GM19043 (cell line): ENCODE measurements at regions not wholly inside any gene's neighbourhood (a gene's known extent, or its start where the extent isn't known, plus 50 kb on each side); places are given as distances from the start of the nearest gene placed in this dataset.

Experiments
- ATAC-seq: cut with Tn5 transposase; IDR thresholded peaks from one replicate; pipeline ENCODE4 v1.9.1; 2021; ENCODE audit warnings: low read depth; ENCODE audit not compliant: unreplicated experiment

GRCh38 chr18:51767293-51767692 is 569.8 kb upstream of the MEX3C start:
- peak; percentile 82 for ATAC-seq

GRCh38 chr18:51778115-51778514 is 561.9 kb upstream of the DCC start:
- ATAC-seq, result no peak

- no peak for ATAC-seq
Measured at GRCh38 chr18:51789871-51790270, 550.1 kb upstream of the DCC start.

DNA sequence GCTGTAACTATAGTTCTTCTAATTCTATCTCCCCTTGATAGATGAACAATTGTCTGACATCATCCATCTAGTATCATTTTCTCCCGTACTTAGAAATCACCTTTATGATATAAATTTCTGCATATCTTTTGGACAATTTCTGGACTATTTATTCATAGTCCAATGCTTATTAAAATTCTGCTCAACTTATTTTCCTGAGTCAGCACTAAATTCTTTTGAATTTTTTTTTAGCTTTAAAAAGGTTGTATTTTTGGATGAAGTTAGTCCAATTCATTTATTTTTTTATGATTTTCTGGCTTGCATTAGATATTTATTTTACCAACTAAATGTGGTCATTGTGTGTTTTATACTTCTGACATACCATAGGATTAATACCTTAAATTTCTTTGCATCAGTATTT is 538.5 kb upstream of the DCC start:
- ATAC-seq, result no peak

DNA sequence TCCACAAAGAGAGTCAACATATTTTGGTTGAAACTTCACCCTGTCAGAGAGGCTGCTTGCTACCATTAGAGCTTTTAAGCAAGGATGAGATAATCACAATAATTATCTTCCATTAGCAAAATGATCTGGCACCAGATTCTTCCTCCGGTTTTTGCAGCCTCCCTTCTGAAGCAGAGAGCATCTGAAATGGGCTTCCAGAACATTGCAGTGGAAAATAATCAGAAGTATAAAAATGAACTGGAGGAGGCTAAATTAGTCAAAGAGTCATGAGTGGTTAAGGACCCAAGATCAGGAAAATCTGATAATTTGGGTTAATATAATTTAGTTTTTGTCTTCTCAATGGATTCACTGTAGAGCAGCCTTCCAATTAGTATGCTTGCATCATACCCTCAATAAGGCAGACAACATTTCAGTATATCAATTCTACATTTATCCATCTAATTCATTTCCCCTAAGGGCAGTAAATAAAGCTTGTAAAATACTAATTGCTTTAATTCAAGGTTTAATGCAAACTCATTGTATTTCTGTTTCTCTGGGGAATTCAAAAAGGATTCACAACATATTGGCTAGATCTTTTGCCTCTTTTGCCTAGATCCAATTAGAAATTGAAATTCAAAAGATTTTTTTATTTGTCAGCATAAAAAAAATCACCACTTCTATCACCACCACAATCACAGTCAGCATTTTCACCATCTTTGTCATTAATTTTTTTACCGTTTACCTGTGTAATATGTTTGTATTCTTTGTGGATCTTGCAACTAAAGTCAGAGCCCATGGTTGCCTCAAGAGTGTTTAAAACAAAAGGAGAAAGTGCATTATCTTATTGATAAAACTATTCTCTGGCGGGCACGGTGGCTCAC is 537.2 kb upstream of the DCC start:
- ATAC-seq, result no peak

GRCh38 chr18:51807336-51807735 is 532.7 kb upstream of the DCC start:
- no peak for ATAC-seq

DNA sequence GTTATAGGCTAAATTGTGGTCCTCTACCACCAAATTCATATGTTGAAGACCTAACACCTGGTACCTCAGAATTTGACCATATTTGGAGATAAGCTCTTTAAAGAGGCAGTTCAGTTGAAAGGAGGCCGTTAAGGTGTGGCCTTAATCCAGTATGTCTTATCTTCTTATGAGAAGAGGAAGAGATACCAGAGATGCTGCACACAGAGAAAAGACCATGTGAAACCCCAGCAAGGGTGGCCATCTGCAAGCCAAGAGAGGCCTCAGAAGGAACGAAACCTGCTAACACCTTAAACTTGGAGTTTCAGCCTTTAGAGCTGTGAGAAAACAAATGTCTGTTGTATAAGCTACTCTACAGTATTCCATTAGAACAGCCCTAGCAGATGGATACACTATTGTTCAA is 528.1 kb upstream of the DCC start:
- ATAC-seq, result no peak

GRCh38 chr18:51813740-51814139 is 526.3 kb upstream of the DCC start:
- ATAC-seq, result no peak

DNA sequence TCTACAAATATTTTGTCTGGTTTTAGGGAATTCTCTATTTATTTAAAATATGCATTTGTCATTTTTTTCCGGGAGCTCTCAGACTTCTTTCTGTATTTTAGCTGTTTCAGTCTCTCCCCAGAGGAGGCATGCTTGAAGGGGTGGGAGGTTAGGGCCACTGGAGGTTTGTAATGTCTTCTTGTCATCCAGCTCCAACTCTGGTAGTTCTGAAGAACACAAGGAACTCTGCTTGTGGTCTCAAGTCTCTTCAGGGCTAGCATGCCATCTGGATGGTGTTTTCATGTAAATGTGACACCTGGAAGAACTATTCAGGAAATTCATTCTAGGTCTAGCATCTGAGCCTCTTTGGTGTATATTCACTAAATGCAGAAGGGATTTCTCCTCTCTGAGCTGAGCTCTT is 518.4 kb upstream of the DCC start:
- ATAC-seq, result no peak

DNA sequence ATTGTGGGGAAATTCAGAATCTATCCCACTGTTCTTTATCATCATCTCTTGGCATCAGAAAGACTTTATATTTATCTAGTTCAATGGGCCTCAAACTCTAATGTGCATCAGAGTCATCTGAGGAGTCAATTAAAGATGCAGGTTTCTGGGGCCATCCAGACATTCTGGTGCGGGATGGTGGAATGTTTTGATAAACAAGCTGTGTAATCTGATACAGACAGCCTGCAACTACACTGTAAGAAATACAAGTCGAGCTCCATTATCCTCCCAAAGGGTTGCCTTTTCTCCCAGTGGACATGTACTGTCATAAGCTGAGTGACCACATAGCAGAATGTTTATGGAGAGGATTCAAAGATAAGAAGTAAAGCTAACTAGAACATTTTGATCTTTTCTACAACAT is 515.3 kb upstream of the DCC start:
- ATAC-seq, result no peak

GRCh38 chr18:51833850-51834249 is 506.1 kb upstream of the DCC start:
- no peak for ATAC-seq

- no peak for ATAC-seq
Measured at GRCh38 chr18:51848702-51849101, 491.3 kb upstream of the DCC start.

DNA sequence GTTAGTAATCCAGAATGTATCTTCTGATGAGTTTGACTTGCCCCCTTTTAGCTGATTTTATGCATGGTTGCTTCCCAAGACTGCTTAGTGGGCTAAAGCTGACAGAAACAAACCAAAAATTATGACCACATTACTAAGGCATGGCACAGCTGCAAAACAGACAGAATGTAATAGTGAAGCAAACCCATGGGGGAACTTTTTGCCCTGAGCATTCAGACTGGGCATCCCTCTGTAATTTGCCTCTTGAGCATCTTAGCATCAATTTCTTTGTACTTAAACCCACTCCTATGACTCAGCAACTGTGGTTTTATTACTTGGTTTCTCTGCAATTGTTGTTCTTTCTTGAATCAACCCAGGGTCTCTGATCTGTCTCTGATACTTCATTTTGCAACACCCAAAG is 487.3 kb upstream of the DCC start:
- no peak for ATAC-seq

GRCh38 chr18:51857989-51858388 is 482.0 kb upstream of the DCC start:
- ATAC-seq, result no peak

DNA sequence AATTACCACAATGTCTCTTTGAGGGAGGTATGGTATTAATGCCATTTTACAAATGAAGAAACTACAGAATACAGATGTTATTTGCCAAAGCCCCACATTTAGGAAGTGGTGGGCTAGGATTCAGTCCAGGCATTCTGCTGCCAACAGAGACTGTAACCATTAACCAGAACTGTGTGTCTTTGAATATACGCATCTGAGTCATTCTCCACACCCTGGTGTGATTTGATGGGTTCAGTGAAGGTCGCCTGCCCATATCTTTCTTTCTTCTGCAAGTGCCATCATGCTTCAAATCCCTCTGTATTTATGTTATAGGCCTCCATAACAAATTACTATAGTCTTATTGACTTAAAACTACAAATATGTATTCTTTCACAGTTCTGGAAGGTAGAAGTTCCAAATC is 479.0 kb upstream of the DCC start:
- no peak for ATAC-seq

GRCh38 chr18:51862051-51862715 is 477.8 kb upstream of the DCC start:
- no peak for ATAC-seq

DNA sequence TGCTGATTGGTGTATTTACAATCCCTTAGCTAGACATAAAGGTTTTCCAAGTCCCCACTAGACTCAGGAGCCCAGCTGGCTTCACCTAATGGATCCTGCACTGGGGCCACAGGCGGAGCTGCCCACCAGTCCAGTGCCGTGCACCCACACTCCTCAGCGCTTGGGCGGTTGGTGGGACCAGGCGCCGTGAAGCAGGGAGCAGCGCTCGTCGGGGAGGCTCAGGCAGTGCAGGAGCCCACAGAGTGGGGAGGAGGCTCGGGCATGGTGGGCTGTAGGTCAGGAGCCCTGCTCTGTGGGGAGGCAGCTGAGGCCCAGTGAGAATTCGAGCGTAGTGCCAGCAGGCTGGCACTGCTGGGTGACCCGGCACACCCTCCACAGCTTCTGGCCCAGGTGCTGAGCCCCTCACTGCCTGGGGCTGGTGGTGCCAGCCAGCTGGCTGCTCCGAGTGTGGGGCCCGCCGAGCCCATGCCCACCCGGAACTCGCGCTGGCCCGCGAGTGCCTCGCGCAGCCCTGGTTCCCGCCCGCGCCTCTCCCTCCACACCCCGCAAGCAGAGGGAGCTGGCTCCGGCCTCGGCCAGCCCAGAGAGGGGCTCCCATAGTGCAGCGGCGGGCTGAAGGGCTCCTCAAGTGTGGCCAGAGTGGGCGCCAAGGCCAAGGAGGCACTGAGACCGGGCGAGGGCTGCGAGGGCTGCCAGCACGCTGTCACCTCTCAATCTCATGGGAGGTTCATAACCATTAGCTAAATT is 475.6 kb upstream of the DCC start:
- ATAC-seq, result no peak

DNA sequence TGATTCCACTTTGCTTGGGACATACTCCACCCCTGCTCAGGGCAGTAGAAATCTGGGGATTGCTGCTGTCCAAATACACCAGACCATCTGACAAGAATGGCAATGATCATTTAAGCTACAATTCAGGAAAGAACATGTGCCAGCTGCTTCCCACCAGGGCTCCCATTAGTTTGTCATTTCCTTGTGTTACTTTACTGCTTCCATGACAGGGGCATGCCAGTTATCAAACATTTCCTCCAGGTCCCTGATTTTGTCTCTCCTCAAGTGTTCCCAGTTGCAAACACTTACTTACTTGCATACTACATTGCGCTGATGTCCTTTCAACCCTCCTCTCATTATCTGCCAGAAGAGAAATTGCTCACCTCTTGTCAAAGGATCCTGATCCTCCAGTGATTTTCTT is 474.5 kb upstream of the DCC start:
- no peak for ATAC-seq

- ATAC-seq, result no peak
Measured at GRCh38 chr18:51867767-51868166, 472.2 kb upstream of the DCC start.

DNA sequence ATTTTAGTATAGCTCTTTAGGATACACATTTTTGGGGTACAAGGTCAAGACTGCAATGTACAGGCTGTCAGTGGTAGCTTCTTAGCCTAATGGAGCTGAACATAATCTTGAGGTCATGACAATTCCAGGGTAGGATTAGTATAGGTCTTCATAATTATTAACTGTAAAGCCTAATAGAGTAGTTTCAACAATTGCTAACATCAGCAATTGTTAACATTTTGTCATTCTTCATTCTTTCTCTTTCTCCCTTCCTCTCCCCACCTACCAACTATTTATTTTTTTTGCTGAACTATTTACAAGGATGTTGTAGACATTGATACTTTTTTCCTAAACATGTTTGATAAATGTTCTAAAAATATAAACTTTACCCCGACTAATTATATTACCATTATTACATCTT is 461.3 kb upstream of the DCC start:
- ATAC-seq, result no peak

GRCh38 chr18:51879329-51879728 is 460.7 kb upstream of the DCC start:
- ATAC-seq, result no peak

- ATAC-seq, result no peak
Measured at GRCh38 chr18:51881394-51881793, 458.6 kb upstream of the DCC start.
